ENCODE measurements at regions not wholly inside any gene's neighbourhood (a gene's known extent, or its start where the extent isn't known, plus 50 kb on each side); places are given as distances from the start of the nearest gene placed in this dataset.

DNA sequence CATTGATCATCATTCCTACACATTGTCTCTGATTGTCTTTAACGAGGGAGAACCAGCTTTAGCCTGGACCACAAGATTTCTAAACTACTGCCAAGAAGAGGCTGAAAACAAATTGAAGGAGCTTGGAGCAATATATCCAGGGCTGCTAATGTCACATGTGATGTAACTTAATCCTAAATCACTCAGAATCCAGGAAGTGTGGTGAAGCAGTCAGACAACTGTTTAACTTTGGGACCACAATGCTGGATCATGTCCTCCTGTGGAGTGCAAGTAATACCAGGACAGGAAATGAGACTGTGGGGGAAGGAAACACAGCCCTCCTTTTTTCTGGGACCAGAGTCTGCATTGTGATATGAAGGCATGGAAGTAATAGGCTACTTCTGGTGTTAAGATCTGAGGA, 430.2 kb downstream of the KCTD12 start:
- H3K4me3 ChIP-seq, result no peak overlapping the region
- no peak for DNase-seq (ENCODE audit: low spot score in 2 of 2)
- H3K36me3 ChIP-seq (replicated peaks), result no peaks in the 10 kb centered on the region
- no peaks in the 10 kb centered on the region for H3K4me1 ChIP-seq
- in situ Hi-C loops (cut with MboI; ENCODE audit: low sequenced_read_pairs), result no loop called here
- H3K27me3 ChIP-seq (ENCODE audit: low read depth), result no peaks in the 10 kb centered on the region
- no peaks in the 10 kb centered on the region for H3K9me3 ChIP-seq

DNA sequence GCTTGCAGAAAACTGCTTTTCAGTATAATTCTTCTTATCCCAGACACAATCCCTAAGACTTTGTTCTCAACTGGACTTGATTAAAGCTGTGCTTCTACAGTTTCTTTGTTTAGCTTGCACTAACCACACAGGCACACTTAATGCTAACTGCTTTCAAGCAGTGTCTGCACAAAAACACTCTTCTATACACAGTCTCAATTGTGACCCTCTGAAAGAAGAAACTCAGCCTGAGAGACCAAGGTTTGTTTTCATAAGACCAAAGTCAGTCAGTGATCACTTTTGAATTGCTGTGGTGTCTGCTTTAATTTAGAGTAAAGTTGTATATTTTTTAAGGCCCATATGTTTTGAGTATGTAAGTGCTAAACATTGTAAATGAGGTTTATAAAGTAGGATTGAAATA, 431.2 kb downstream of the KCTD12 start:
- no peaks in the 10 kb centered on the region for H3K9me3 ChIP-seq
- no peaks in the 10 kb centered on the region for H3K27me3 ChIP-seq (ENCODE audit: low read depth)
- in situ Hi-C loops (cut with MboI; ENCODE audit: low sequenced_read_pairs), result no loop called here
- no peaks in the 10 kb centered on the region for H3K36me3 ChIP-seq (replicated peaks)
- H3K4me3 ChIP-seq, result no peak overlapping the region
- no peak for DNase-seq (ENCODE audit: low spot score in 2 of 2)
- H3K4me1 ChIP-seq, result no peaks in the 10 kb centered on the region

DNA sequence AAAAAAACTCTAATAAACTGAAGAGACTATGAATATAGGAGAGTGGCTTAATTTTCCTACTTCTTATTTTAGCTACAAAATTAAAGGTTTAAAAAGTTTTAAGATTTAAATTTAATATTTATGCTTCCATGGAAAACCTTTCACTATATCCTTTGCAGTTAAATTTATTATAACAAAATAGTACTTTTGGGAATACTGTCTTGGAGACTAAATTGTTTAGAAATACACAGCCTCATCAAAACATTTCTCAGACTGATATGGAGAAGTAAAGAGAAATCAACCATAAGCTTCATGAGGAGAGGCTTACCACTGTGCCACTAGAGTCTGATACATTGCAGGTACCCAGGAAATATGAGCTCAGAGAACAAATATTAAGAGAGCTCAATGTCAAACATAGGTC, 436.5 kb downstream of the KCTD12 start:
- H3K27me3 ChIP-seq (ENCODE audit: low read depth), result no peaks in the 10 kb centered on the region
- H3K4me3 ChIP-seq, result no peak overlapping the region
- H3K9me3 ChIP-seq, result no peaks in the 10 kb centered on the region
- in situ Hi-C loops (cut with MboI; ENCODE audit: low sequenced_read_pairs), result no loop called here
- DNase-seq (ENCODE audit: low spot score in 2 of 2), result no peak
- no peaks in the 10 kb centered on the region for H3K36me3 ChIP-seq (replicated peaks)
- H3K4me1 ChIP-seq, result no peaks in the 10 kb centered on the region

DNA sequence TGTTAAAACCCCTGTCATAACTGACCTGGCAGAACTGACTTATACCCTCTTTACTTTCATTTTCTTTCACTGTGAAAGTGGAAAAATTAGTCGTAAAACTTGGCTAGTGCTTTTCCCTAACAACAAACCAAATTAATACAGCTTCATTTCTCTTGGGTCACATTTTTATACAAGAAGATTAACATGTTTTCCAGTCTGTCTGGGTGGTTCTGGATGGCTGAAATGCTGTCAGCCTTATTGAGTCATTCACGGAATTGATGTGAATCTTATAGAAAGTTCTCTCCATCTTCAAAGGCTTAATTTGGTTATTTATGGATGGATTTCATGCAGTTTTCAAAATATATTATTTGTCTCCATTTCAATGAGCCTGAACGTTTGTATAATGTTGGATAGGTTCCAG, 440.0 kb downstream of the KCTD12 start:
- no peak for DNase-seq (ENCODE audit: low spot score in 2 of 2)
- no peaks in the 10 kb centered on the region for H3K9me3 ChIP-seq
- in situ Hi-C loops (cut with MboI; ENCODE audit: low sequenced_read_pairs), result no loop called here
- H3K36me3 ChIP-seq (replicated peaks), result no peaks in the 10 kb centered on the region
- H3K4me3 ChIP-seq, result no peak overlapping the region
- no peaks in the 10 kb centered on the region for H3K4me1 ChIP-seq
- H3K27me3 ChIP-seq (ENCODE audit: low read depth), result no peaks in the 10 kb centered on the region

DNA sequence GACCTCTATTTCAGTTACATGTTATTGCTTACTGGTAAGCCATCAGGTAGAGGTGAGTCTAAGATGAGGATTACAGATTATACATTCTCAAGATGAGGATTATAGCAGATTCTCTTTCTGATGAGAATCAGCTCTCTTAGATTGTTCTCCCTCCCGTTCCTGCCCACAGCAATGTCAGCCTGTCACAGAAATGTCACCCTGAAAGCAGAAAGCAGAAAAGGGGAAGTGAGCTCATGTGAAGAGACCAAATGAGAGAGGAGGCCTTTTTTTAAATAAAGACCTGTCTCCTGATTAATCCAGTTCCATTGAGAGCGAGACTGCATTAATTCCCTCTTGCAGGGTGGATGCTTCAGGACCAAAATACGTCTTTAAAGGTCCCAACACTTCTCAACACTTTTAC, 445.6 kb downstream of the KCTD12 start:
- H3K36me3 ChIP-seq (replicated peaks), result no peaks in the 10 kb centered on the region
- H3K4me1 ChIP-seq, result no peaks in the 10 kb centered on the region
- no peaks in the 10 kb centered on the region for H3K9me3 ChIP-seq
- DNase-seq (ENCODE audit: low spot score in 2 of 2), result no peak
- in situ Hi-C loops (cut with MboI; ENCODE audit: low sequenced_read_pairs), result no loop called here
- no peaks in the 10 kb centered on the region for H3K27me3 ChIP-seq (ENCODE audit: low read depth)
- no peak overlapping the region for H3K4me3 ChIP-seq

DNA sequence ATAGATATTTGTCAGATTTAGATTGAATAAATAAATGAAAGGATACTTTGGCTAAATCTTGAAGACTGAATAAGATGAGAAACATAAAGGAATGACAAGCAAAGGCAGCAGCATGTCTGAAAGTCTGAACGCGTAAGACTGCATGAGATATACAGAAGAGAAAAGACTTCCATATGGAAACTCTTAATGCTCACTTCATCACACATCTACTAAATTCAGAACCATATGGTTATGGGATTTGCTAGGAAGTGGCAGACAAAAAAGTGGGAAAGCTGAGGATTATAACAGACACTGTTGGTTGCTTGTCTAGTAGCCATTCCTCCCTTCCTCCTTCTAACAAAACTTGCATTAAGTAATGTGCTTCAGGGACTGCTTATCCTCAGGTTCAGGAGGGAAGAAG, 446.7 kb downstream of the KCTD12 start:
- Histone ChIP-seq H3K9me3 (no peaks in the 10 kb centered on the region), H3K4me1 (no peaks in the 10 kb centered on the region), H3K4me3 (no peak overlapping the region), H3K27me3 (ENCODE audit: low read depth) (no peaks in the 10 kb centered on the region), H3K36me3 (replicated peaks) (no peaks in the 10 kb centered on the region)
- in situ Hi-C loops (cut with MboI; ENCODE audit: low sequenced_read_pairs), result no loop called here
- DNase-seq (ENCODE audit: low spot score in 2 of 2), result no peak

DNA sequence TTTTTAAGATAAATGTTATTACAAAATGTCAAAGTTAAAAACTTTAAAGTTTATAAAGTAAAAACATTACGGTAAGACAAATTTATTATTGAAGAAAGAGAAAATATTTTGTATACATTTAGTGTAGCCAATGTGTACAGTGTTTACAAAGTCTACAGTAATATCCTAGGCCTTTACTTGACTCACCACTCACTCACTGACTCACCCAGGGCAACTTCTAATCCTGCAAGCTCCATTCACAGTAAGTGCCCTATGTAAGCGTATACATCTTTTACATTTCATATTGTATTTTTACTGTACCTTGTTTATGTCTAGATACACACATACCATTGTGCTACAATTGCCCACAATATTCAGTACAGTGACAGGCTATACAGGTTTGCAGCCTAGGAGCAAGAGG, 448.2 kb downstream of the KCTD12 start:
- in situ Hi-C loops (cut with MboI; ENCODE audit: low sequenced_read_pairs), result no loop called here
- no peaks in the 10 kb centered on the region for H3K4me1 ChIP-seq
- no peaks in the 10 kb centered on the region for H3K36me3 ChIP-seq (replicated peaks)
- no peaks in the 10 kb centered on the region for H3K9me3 ChIP-seq
- H3K4me3 ChIP-seq, result no peak overlapping the region
- DNase-seq (ENCODE audit: low spot score in 2 of 2), result no peak
- H3K27me3 ChIP-seq (ENCODE audit: low read depth), result no peaks in the 10 kb centered on the region

DNA sequence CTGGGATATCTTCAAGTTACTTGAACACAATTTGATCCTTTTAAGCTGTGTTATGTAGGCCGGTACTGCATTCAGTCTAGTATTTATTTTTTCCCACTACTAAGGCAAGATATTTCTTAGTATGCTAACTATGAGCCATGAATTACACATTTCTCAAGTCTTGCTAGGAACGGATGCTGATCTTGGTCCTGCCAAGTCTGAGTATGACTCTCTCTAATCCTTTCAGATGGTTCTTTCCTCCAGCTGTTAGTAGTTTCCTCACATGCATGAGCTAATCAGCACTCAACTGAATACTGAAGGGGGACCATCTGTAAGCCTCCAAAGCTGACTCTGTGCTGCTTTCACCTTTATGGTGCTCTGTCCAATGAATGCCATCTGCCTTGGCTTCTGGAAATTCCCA, 460.3 kb downstream of the KCTD12 start:
- in situ Hi-C loops (cut with MboI; ENCODE audit: low sequenced_read_pairs), result no loop called here
- Histone ChIP-seq H3K36me3 (replicated peaks) (no peaks in the 10 kb centered on the region), H3K4me3 (no peak overlapping the region), H3K4me1 (no peaks in the 10 kb centered on the region), H3K27me3 (ENCODE audit: low read depth) (no peaks in the 10 kb centered on the region), H3K9me3 (no peaks in the 10 kb centered on the region)
- DNase-seq (ENCODE audit: low spot score in 2 of 2), result no peak

DNA sequence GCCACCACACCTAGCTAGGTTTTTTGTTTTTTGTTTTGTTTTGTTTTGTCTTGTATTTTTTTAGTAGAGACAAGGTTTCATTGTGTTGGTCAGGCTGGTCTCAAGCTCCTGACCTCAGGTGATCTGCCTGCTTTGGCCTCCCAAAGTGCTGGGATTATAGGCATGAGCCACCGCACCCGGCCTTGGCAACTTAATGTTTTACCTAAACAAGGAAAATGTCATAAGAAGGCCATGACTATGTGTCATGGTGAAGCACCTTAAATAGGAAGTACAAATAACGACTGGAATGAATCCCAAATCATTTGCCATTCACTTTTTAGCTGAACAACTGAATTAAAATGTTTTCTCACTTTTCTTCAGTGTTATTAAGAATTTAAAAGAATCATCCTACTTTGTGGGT, 465.2 kb downstream of the KCTD12 start:
- in situ Hi-C loops (cut with MboI; ENCODE audit: low sequenced_read_pairs), result no loop called here
- Histone ChIP-seq H3K27me3 (ENCODE audit: low read depth) (no peaks in the 10 kb centered on the region), H3K4me3 (no peak overlapping the region), H3K4me1 (no peaks in the 10 kb centered on the region), H3K36me3 (replicated peaks) (no peaks in the 10 kb centered on the region), H3K9me3 (no peaks in the 10 kb centered on the region)
- DNase-seq (ENCODE audit: low spot score in 2 of 2), result no peak

DNA sequence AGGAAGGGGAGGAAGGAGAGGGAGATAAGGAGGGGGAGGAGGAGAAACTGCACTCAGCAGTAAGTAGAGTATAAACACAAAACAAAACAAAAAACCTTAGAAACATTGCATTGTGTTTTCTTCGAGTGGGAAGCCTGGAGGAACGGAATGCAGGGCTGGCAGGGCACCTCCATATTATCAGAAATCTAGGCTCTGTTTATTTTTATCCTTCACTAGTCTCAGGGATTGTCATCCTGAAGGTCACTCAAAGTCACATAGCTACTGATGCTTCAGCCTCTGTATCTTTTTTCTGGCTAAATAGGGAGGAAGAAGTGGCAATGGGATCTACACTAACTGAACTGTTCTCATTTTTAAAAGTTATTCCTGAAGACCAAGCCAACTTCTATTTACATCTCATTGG, 467.8 kb downstream of the KCTD12 start:
- H3K36me3 ChIP-seq (replicated peaks), result no peaks in the 10 kb centered on the region
- no peak for DNase-seq (ENCODE audit: low spot score in 2 of 2)
- H3K4me3 ChIP-seq, result no peak overlapping the region
- H3K27me3 ChIP-seq (ENCODE audit: low read depth), result no peaks in the 10 kb centered on the region
- H3K4me1 ChIP-seq, result no peaks in the 10 kb centered on the region
- H3K9me3 ChIP-seq, result no peaks in the 10 kb centered on the region
- in situ Hi-C loops (cut with MboI; ENCODE audit: low sequenced_read_pairs), result no loop called here

DNA sequence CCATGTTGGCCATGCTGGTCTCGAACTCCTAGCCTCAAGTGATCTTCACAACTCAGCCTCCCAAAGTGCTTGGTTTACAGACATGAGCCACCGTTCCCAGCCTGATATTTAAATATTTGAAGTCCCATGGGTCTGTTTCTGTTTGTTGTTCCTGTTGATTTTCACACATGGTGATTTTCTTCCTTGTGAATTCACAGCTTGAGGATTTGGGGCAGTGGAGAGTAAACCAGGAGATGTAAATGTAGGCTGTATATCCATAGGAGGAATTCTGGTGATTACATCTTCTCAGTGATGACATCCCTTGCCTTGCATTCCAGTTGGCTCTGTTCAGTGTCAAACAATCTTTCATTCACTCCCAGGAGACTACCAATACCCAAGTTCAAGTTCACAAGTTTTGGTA, 471.9 kb downstream of the KCTD12 start:
- Histone ChIP-seq H3K36me3 (replicated peaks) (no peaks in the 10 kb centered on the region), H3K4me1 (no peaks in the 10 kb centered on the region), H3K27me3 (ENCODE audit: low read depth) (0 out of 2 replicates have a peak, but pooled peaks cover 2% of the 10 kb centered on the region), H3K9me3 (no peaks in the 10 kb centered on the region), H3K4me3 (no peak overlapping the region)
- DNase-seq (ENCODE audit: low spot score in 2 of 2), result no peak
- in situ Hi-C loops (cut with MboI; ENCODE audit: low sequenced_read_pairs), result no loop called here

DNA sequence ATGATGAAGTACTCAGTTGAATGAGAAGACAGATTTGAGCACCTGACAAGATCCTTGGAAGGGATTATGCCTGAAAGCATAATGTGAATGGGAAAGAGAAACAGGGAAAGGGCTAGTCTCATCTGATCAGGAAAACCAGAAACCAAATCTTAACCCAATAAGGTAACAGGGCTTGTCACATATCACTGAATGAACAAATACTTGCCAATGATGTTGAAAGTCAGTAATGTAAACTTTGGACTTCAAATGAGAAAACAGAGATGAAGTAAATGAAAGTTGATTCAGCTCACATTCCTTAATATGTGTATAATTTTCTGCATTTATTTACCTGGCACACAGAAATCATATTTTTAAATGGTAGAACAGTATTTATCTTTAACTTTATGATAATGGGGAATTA, 480.0 kb downstream of the KCTD12 start:
- Histone ChIP-seq H3K36me3 (replicated peaks) (no peaks in the 10 kb centered on the region), H3K27me3 (ENCODE audit: low read depth) (0 out of 2 replicates have a peak, but pooled peaks cover 2% of the 10 kb centered on the region), H3K4me3 (no peak overlapping the region), H3K4me1 (no peaks in the 10 kb centered on the region), H3K9me3 (no peaks in the 10 kb centered on the region)
- in situ Hi-C loops (cut with MboI; ENCODE audit: low sequenced_read_pairs), result no loop called here
- DNase-seq (ENCODE audit: low spot score in 2 of 2), result no peak

DNA sequence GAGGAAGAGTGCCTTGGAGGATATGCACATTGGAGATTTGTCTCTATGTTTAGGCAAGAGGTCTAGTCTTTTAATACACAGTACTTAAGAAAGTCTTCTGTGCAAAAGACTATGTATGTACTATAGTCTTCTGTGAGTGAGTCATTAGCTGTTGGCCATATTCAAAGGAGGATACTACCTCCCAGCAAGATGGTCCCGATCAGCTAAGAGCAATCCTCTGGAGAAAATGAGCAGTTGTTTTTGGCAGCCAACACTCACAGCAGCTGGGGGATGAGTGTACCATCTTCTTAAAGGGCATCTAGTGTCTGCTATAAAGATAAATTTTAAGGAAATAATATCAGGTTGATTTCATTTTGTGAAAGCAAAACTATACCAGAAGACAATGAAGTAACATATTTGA, 487.8 kb downstream of the KCTD12 start:
- Histone ChIP-seq H3K27me3 (ENCODE audit: low read depth) (no peaks in the 10 kb centered on the region), H3K4me3 (no peak overlapping the region), H3K36me3 (replicated peaks) (no peaks in the 10 kb centered on the region), H3K9me3 (no peaks in the 10 kb centered on the region), H3K4me1 (peaks cover 11% of the 10 kb centered on the region)
- in situ Hi-C loops (cut with MboI; ENCODE audit: low sequenced_read_pairs), result no loop called here
- DNase-seq (ENCODE audit: low spot score in 2 of 2), result no peak

DNA sequence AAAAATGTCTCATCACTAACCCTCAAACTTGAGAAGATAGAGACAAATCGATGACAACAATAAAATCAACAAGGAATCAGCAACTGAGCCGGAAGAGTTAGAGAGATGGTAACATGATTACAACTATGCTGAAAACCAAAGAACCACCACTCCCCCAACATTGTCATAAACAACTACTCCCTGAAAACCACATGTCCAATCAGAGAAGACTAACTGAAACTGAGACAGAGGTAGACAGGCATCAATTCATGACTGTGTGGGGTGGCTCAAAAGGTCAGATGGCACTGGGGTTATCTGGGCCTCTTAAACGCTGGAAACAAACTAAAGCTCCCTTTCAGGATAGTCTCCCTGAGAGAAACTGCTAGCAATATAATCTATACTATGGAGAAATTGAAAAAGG, 488.8 kb downstream of the KCTD12 start:
- H3K36me3 ChIP-seq (replicated peaks), result no peaks in the 10 kb centered on the region
- in situ Hi-C loops (cut with MboI; ENCODE audit: low sequenced_read_pairs), result no loop called here
- no peaks in the 10 kb centered on the region for H3K27me3 ChIP-seq (ENCODE audit: low read depth)
- peaks cover 11% of the 10 kb centered on the region for H3K4me1 ChIP-seq
- DNase-seq (ENCODE audit: low spot score in 2 of 2), result no peak
- no peaks in the 10 kb centered on the region for H3K9me3 ChIP-seq
- H3K4me3 ChIP-seq, result no peak overlapping the region

DNA sequence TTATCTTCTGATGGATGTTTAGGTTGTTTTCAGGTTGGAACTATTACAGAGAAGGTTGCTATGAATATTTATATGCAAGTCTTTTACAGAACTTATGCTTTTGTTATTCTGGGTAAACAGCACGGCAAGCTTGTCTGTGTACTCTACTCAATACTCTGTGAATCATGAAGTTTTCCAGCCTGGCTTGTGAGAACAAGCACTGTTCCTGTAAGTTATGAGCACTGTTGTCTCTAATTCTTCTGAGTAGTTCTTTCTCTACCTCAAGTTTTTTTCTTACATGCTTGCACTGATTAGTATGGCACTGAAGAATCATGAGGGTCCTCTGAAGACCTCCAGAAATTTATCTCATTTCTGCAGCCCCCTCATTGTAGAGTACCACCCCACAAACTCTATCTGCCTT, 496.9 kb downstream of the KCTD12 start:
- H3K36me3 ChIP-seq (replicated peaks), result no peaks in the 10 kb centered on the region
- H3K4me1 ChIP-seq, result no peaks in the 10 kb centered on the region
- DNase-seq (ENCODE audit: low spot score in 2 of 2), result no peak
- in situ Hi-C loops (cut with MboI; ENCODE audit: low sequenced_read_pairs), result no loop called here
- H3K9me3 ChIP-seq, result no peaks in the 10 kb centered on the region
- H3K27me3 ChIP-seq (ENCODE audit: low read depth), result no peaks in the 10 kb centered on the region
- no peak overlapping the region for H3K4me3 ChIP-seq

All from HAP-1 (cell line).